OCI-LY7 (cell line): ENCODE measurements at regions not wholly inside any gene's neighbourhood (a gene's known extent, or its start where the extent isn't known, plus 50 kb on each side); places are given as distances from the start of the nearest gene placed in this dataset.
"Not testable (repeated sequence)": the region's sequence is repeated elsewhere in the genome, so short reads cannot be mapped to it uniquely, and the experiment has no call there.

Experiments
- EZH2phosphoT487 ChIP-seq: fragments of 200-600 bp; sonication (generic); IDR thresholded peaks from 2 replicates; pipeline ENCODE4 v1.6.1; 2018; ENCODE audit warnings: low read depth, borderline replicate concordance, mild to moderate bottlenecking, mixed run types, antibody characterized with exemption, low read length, moderate library complexity, mixed read lengths
- TF ChIP-seq, protein P1 (sequence below): fragments of 200-600 bp; sonication (generic); conservative IDR thresholded peaks from 2 replicates; pipeline ENCODE4 v1.5.1; 2014; ENCODE audit warnings: mild to moderate bottlenecking, antibody characterized with exemption, low read length, moderate library complexity, mixed read lengths

DNA sequence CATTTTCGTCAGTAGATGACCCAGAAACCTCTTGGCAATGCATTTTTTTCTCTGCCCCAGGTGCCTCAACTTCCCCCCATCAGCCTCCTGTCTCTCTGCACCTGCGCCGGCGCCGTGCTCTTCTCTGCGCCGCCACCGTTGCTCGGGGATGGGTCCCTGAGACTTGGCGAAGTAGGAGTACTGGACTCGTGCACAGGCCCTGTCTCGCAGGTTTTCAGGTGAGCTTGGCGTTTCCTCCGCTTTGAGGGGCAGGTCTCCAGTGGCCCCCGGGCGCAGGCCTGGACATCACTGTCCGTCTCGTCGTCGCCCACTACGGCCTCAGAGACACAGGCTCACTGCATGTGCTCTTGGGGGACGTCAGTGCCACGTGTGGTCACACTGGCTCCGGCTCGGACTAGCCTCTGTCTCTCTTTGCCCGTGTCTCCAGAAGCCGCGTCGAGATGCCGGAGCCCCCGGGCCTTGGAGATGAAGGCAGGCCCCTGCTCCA, 168.8 kb upstream of the ZNG1F start:
- TF ChIP-seq EZH2phosphoT487 = not testable (repeated sequence)
- TF ChIP-seq, protein P1, sequence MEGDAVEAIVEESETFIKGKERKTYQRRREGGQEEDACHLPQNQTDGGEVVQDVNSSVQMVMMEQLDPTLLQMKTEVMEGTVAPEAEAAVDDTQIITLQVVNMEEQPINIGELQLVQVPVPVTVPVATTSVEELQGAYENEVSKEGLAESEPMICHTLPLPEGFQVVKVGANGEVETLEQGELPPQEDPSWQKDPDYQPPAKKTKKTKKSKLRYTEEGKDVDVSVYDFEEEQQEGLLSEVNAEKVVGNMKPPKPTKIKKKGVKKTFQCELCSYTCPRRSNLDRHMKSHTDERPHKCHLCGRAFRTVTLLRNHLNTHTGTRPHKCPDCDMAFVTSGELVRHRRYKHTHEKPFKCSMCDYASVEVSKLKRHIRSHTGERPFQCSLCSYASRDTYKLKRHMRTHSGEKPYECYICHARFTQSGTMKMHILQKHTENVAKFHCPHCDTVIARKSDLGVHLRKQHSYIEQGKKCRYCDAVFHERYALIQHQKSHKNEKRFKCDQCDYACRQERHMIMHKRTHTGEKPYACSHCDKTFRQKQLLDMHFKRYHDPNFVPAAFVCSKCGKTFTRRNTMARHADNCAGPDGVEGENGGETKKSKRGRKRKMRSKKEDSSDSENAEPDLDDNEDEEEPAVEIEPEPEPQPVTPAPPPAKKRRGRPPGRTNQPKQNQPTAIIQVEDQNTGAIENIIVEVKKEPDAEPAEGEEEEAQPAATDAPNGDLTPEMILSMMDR = not testable (repeated sequence)
